Loucy (cell line): ENCODE measurements at regions not wholly inside any gene's neighbourhood (a gene's known extent, or its start where the extent isn't known, plus 50 kb on each side); places are given as distances from the start of the nearest gene placed in this dataset.
A peak's percentile ranks its signal among the peaks of the same experiment; 100 is the strongest.

Experiments
- H2AFZ ChIP-seq: fragments of 200-600 bp; sonication (generic); 2 replicates; pipeline ENCODE4 v1.6.0; 2016; ENCODE audit warnings: antibody characterized with exemption, mild to moderate bottlenecking, low read length, moderate library complexity
- H3F3A ChIP-seq: fragments of 200-600 bp; 2 replicates; pipeline ENCODE4 v1.6.0; 2016; ENCODE audit warnings: antibody characterized with exemption, low read depth, mild to moderate bottlenecking
- H3K27me3 ChIP-seq: fragments of 200-600 bp; sonication (generic); 2 replicates; pipeline ENCODE4 v1.6.1; 2014; ENCODE audit warnings: low read length, mild to moderate bottlenecking; ENCODE audit not compliant: insufficient read depth, poor library complexity, severe bottlenecking
- H3K36me3 ChIP-seq: fragments of 200-600 bp; sonication (generic); 2 replicates; pipeline ENCODE4 v1.6.1; 2016; ENCODE audit warnings: low read length; ENCODE audit not compliant: insufficient read depth
- H3K4me1 ChIP-seq: fragments of 200-600 bp; sonication (generic); 2 replicates; pipeline ENCODE4 v1.5.1; 2014; ENCODE audit warnings: low read length, mild to moderate bottlenecking; ENCODE audit not compliant: insufficient read depth, poor library complexity, severe bottlenecking
- H3K4me2 ChIP-seq: fragments of 200-600 bp; sonication (generic); 2 replicates; pipeline ENCODE4 v1.6.0; 2014; ENCODE audit warnings: antibody characterized with exemption, low read length, low read depth, mild to moderate bottlenecking; ENCODE audit not compliant: poor library complexity, severe bottlenecking
- H3K4me3 ChIP-seq: fragments of 200-600 bp; sonication (generic); 2 replicates; pipeline ENCODE4 v1.5.1; 2014; ENCODE audit warnings: low read length, mild to moderate bottlenecking, mixed read lengths; ENCODE audit not compliant: poor library complexity, severe bottlenecking
- H3K79me2 ChIP-seq: fragments of 200-600 bp; sonication (generic); 2 replicates; pipeline ENCODE4 v1.6.1; 2014; ENCODE audit warnings: low read length; ENCODE audit not compliant: insufficient read depth
- H3K9ac ChIP-seq: fragments of 200-600 bp; sonication (generic); 2 replicates; pipeline ENCODE4 v1.6.0; 2014; ENCODE audit warnings: mild to moderate bottlenecking, low read depth, low read length, moderate library complexity; ENCODE audit not compliant: poor library complexity, severe bottlenecking
- H3K9me2 ChIP-seq: fragments of 200-600 bp; sonication (generic); replicated peaks from 2 replicates; pipeline ENCODE4 v1.6.1; 2016; ENCODE audit warnings: low read depth, low read length, mixed read lengths
- H3K9me3 ChIP-seq: fragments of 200-600 bp; sonication (generic); 2 replicates; pipeline ENCODE4 v1.6.1; 2014; ENCODE audit warnings: mild to moderate bottlenecking, antibody characterized with exemption, low read length, low read depth; ENCODE audit not compliant: insufficient read depth
- H4K20me1 ChIP-seq: fragments of 200-600 bp; sonication (generic); 2 replicates; pipeline ENCODE4 v1.6.0; 2014; ENCODE audit warnings: antibody characterized with exemption, low read length, mild to moderate bottlenecking; ENCODE audit not compliant: insufficient read depth, poor library complexity, severe bottlenecking
- CTCF ChIP-seq: fragments of 200-600 bp; sonication (generic); conservative IDR thresholded peaks from 2 replicates; pipeline ENCODE4 v1.5.1; 2014; ENCODE audit warnings: mild to moderate bottlenecking, antibody characterized with exemption, low read length
- EZH2phosphoT487 ChIP-seq: fragments of 200-600 bp; IDR thresholded peaks from 2 replicates; pipeline ENCODE4 v1.6.1; 2018; ENCODE audit warnings: antibody characterized with exemption, mild to moderate bottlenecking, moderate library complexity, borderline replicate concordance

DNA sequence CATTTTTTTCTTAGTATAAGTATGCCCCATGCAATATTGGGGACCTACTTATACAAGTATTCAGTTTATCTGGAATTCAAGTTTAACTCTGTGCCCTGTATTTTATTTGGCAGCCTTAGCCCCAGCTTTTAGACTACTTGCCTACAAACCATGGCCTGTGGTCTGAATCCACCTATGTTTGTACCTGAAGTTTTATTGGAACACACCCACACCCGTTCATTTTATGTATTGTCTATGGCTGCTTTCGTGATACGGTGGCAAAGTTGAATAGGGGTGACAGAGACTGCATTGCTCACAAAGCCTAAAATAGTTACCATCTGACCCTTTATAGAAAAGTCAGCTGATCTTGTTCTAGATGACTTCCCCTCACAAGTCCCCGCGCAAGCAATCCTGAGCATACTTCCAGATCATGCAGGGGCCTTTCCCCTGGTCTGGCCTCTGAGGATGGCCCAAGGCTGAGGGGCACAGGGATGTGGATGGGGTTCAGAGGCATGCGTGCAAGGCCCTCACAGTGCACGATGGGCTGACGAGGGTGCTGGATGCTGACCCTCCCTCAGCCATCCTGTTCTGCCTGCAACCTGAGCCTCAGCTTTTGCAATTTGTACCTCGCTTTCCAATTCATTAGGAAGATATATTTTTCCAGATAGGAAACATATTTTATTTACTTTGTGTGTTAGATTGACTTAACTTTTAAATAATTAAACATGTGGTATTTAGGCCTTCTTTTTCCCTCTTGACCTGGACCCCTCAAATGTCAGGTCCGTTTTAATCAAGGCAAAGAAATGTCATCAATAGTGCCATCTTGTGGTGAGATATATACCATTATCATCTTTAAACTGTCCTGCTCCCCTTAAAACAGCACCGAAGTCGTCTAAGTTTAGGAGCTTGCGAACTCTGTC is 527.3 kb upstream of the CCDC196 start:
- peaks cover 4% of the 10 kb centered on the region for H3K4me1 ChIP-seq
- no peak overlapping the region for H3K4me2 ChIP-seq
- no peak overlapping the region for H3K4me3 ChIP-seq
- no peaks in the 10 kb centered on the region for H3K79me2 ChIP-seq
- H3K9me2 ChIP-seq = no peaks in the 10 kb centered on the region
- H3K36me3 ChIP-seq = no peaks in the 10 kb centered on the region
- H4K20me1 ChIP-seq = no peaks in the 10 kb centered on the region
- no peak overlapping the region for H3K9ac ChIP-seq
- H3F3A ChIP-seq = no peaks in the 10 kb centered on the region
- TF ChIP-seq CTCF = peak; percentile 76
- TF ChIP-seq EZH2phosphoT487 = no peak
- H3K9me3 ChIP-seq = no peaks in the 10 kb centered on the region
- peak overlapping the region; percentile 20; the same call in 1 of the 2 replicates for H2AFZ ChIP-seq
- H3K27me3 ChIP-seq = no peaks in the 10 kb centered on the region

GRCh38 chr14:65959563-65960024 is 526.6 kb upstream of the CCDC196 start:
- H2AFZ ChIP-seq = 0 out of 2 replicates have a peak overlapping the region, but pooled peaks have one; percentile 52

GRCh38 chr14:65961004-65961403 is 525.2 kb upstream of the CCDC196 start:
- no peaks in the 10 kb centered on the region for H3K79me2 ChIP-seq
- peaks cover 4% of the 10 kb centered on the region for H3K4me1 ChIP-seq
- H3F3A ChIP-seq = no peaks in the 10 kb centered on the region
- no peaks in the 10 kb centered on the region for H3K27me3 ChIP-seq
- H3K4me2 ChIP-seq = peak overlapping the region; percentile 26
- peak overlapping the region; percentile 26 for H3K4me3 ChIP-seq
- no peak overlapping the region for H3K9ac ChIP-seq
- H3K36me3 ChIP-seq = no peaks in the 10 kb centered on the region
- no peaks in the 10 kb centered on the region for H4K20me1 ChIP-seq
- no peaks in the 10 kb centered on the region for H3K9me2 ChIP-seq
- TF ChIP-seq EZH2phosphoT487 (no peak), CTCF (peak; percentile 96)
- H2AFZ ChIP-seq = peak overlapping the region; percentile 76
- no peaks in the 10 kb centered on the region for H3K9me3 ChIP-seq

More at GRCh38 chr14:65959563-65960024, 526.6 kb upstream of the CCDC196 start:
- Histone ChIP-seq H3F3A (no peaks in the 10 kb centered on the region), H3K9me2 (no peaks in the 10 kb centered on the region), H3K36me3 (no peaks in the 10 kb centered on the region), H3K4me3 (no peak overlapping the region), H3K4me1 (peaks cover 4% of the 10 kb centered on the region), H3K27me3 (no peaks in the 10 kb centered on the region), H3K79me2 (no peaks in the 10 kb centered on the region), H4K20me1 (no peaks in the 10 kb centered on the region), H3K4me2 (no peak overlapping the region), H3K9me3 (no peaks in the 10 kb centered on the region), H3K9ac (no peak overlapping the region)
- peak; percentile 32; the same call in 1 of the 2 replicates for TF ChIP-seq CTCF
- TF ChIP-seq EZH2phosphoT487 = no peak
